Lung (tissue), 11 donors: ENCODE measurements at regions not wholly inside any gene's neighbourhood (a gene's known extent, or its start where the extent isn't known, plus 50 kb on each side); places are given as distances from the start of the nearest gene placed in this dataset.
A peak's percentile ranks its signal among the peaks of the same experiment; 100 is the strongest.

Experiments
- ATAC-seq: fragments of 200-7000 bp; cut with Tn5 transposase; one replicate; pipeline ENCODE4 v1.9.1; 2020; ENCODE audit warnings: moderate number of reproducible peaks; ENCODE audit not compliant: insufficient read depth, low FRiP score
- DNase-seq, 3 donors: peaks; one replicate each; pipeline ENCODE4 v3.0.0-alpha.2; 2013 to 2017
- H3K27ac ChIP-seq, 2 donors: one replicate each; pipeline ENCODE4 v1.5.1; 2013; ENCODE audit warnings: mild to moderate bottlenecking in 2 of 2, moderate library complexity in 2 of 2, control low read depth in 1 of 2, inconsistent platforms in 1 of 2, low read depth in 1 of 2, low read length in 1 of 2
- H3K27me3 ChIP-seq, 3 donors: one replicate each; pipeline ENCODE4 v1.5.1; 2013; ENCODE audit warnings: low read length in 2 of 3; ENCODE audit not compliant: control insufficient read depth in 3 of 3, insufficient read depth in 3 of 3
- H3K36me3 ChIP-seq, 4 donors: one replicate each; pipeline ENCODE4 v1.5.1; 2013; ENCODE audit warnings: low read length in 4 of 4, mild to moderate bottlenecking in 1 of 4, moderate library complexity in 1 of 4; ENCODE audit not compliant: control insufficient read depth in 4 of 4, insufficient read depth in 4 of 4
- H3K4me1 ChIP-seq, 5 donors: one replicate each; pipeline ENCODE4 v1.5.1; 2013; ENCODE audit warnings: low read length in 5 of 5, mild to moderate bottlenecking in 2 of 5, moderate library complexity in 1 of 5; ENCODE audit not compliant: control insufficient read depth in 5 of 5, insufficient read depth in 5 of 5
- H3K4me3 ChIP-seq: one replicate; pipeline ENCODE4 v1.5.1; 2013; ENCODE audit warnings: mild to moderate bottlenecking, control low read depth, moderate library complexity
- H3K9ac ChIP-seq, 2 donors: one replicate each; pipeline ENCODE4 v1.5.1; 2013; ENCODE audit warnings: low read length in 2 of 2, control low read depth in 1 of 2; ENCODE audit not compliant: insufficient read depth in 1 of 2
- H3K9me3 ChIP-seq, 4 donors: one replicate each; pipeline ENCODE4 v1.5.1; 2013; ENCODE audit warnings: low read length in 3 of 4, mild to moderate bottlenecking in 1 of 4, moderate library complexity in 1 of 4; ENCODE audit not compliant: control insufficient read depth in 4 of 4, insufficient read depth in 3 of 4
- WGBS, 2 donors: extraction: QIAGEN DNeasy Blood & Tissue Kit; methylation state at CpG; one replicate each; pipeline ENCODE4 v1.1.7; 2013; 5-methylcytosine and 5-hydroxymethylcytosine counted together
- TF ChIP-seq, protein P1 (sequence below): IDR thresholded peaks from 2 replicates; pipeline ENCODE4 v1.5.1; 2012; ENCODE audit warnings: mild to moderate bottlenecking; ENCODE audit errors: control extremely low read depth, extremely low read depth
- donor health status: control.
- donor health status: control.
- donor health status: Bipolar disorder and iron deficiency.
- donor health status: healthy.
- donor health status: DM: yes; HTN: yes; CAD: no.

DNA sequence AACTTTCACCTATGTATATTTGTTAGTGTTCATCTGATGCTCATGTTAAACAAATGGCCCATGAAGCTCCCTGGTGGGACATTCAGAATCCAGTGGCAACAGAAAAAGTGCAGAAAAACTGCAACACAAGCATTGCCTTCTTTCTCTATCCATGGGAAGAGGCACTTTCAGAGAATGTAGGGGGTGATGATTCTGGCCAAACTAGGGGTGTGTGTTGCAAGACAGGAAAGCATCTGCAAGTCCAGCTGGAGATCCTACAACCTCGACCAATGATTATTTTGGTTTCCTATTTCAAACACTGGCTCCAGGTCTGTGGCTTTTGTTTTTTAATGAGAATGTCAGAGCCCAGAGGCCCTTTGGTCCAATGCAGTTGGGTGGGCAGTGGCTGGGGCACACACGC is 198.7 kb downstream of the CXCL12 start:
- ATAC-seq (peak; percentile 34), DNase-seq (peak; percentile 59 to 91 (median 80))
- H3K27me3 ChIP-seq = no peaks in the 10 kb centered on the region
- TF ChIP-seq, protein P1, sequence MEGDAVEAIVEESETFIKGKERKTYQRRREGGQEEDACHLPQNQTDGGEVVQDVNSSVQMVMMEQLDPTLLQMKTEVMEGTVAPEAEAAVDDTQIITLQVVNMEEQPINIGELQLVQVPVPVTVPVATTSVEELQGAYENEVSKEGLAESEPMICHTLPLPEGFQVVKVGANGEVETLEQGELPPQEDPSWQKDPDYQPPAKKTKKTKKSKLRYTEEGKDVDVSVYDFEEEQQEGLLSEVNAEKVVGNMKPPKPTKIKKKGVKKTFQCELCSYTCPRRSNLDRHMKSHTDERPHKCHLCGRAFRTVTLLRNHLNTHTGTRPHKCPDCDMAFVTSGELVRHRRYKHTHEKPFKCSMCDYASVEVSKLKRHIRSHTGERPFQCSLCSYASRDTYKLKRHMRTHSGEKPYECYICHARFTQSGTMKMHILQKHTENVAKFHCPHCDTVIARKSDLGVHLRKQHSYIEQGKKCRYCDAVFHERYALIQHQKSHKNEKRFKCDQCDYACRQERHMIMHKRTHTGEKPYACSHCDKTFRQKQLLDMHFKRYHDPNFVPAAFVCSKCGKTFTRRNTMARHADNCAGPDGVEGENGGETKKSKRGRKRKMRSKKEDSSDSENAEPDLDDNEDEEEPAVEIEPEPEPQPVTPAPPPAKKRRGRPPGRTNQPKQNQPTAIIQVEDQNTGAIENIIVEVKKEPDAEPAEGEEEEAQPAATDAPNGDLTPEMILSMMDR = no peak
- H3K27ac ChIP-seq = no peak overlapping the region
- no peak overlapping the region for H3K4me3 ChIP-seq
- peaks cover 0 to 3% (median 0%) of the 10 kb centered on the region in 4 donors for H3K9me3 ChIP-seq
- no peak overlapping the region for H3K9ac ChIP-seq
- peaks cover 0 to 27% (median 0%) of the 10 kb centered on the region in 5 donors for H3K4me1 ChIP-seq
- no peaks in the 10 kb centered on the region for H3K36me3 ChIP-seq
- WGBS, 2 donors = 28 to 36% methylated on average over 2 of the region's 2 CpGs

- DNase-seq = no peak
- H3K4me1 ChIP-seq = peaks cover 0 to 27% (median 0%) of the 10 kb centered on the region in 5 donors
- H3K4me3 ChIP-seq = no peak overlapping the region
- no peak for ATAC-seq
- TF ChIP-seq, protein P1 = no peak
- peaks cover 0 to 3% (median 0%) of the 10 kb centered on the region in 4 donors for H3K9me3 ChIP-seq
- no peak overlapping the region for H3K27ac ChIP-seq
- no peaks in the 10 kb centered on the region for H3K27me3 ChIP-seq
- WGBS, 2 donors = 80 to 83% methylated on average over 6 of the region's 6 CpGs
- H3K36me3 ChIP-seq = no peaks in the 10 kb centered on the region
- no peak overlapping the region for H3K9ac ChIP-seq
Observed at GRCh38 chr10:44185315-44185666, 199.6 kb downstream of the CXCL12 start.

GRCh38 chr10:44184633-44185314 is 200.1 kb downstream of the CXCL12 start:
- Histone ChIP-seq H3K27me3 (no peaks in the 10 kb centered on the region), H3K4me3 (no peak overlapping the region), H3K36me3 (no peaks in the 10 kb centered on the region), H3K27ac (no peak overlapping the region), H3K4me1 (peaks cover 0 to 27% (median 0%) of the 10 kb centered on the region in 5 donors), H3K9ac (no peak overlapping the region), H3K9me3 (peaks cover 0 to 3% (median 0%) of the 10 kb centered on the region in 4 donors)
- 96 to 97% methylated on average over 7 of the region's 7 CpGs for WGBS, 2 donors
- TF ChIP-seq, protein P1 = no peak
- ATAC-seq = no peak
- no peak for DNase-seq
